ENCODE measurements at regions not wholly inside any gene's neighbourhood (a gene's known extent, or its start where the extent isn't known, plus 50 kb on each side); places are given as distances from the start of the nearest gene placed in this dataset.

GRCh38 chr4:114393295-114394038 lies 205.1 kb upstream of the UGT8 start:
- no peak for ATAC-seq
- TF ChIP-seq CTCF (IDR thresholded peaks at IDR 0.05) = no peak
- intact Hi-C loops (cut with DNase I, micrococcal nuclease) = no loop called here

GRCh38 chr4:114396808-114397207 lies 201.8 kb upstream of the UGT8 start:
- no peaks in the 10 kb centered on the region for H3K36me3 ChIP-seq (ENCODE audit: low read depth)
- intact Hi-C loops (cut with DNase I, micrococcal nuclease) = loop anchor here in 1 of 2 donors (5.0 kb wide), 1 partner anchor 260 kb away; no protein-coding TSS in a partner anchor
- no peak for TF ChIP-seq CTCF (IDR thresholded peaks at IDR 0.05)
- H3K4me3 ChIP-seq = no peak overlapping the region
- no peaks in the 10 kb centered on the region for H3K9me3 ChIP-seq
- no peak for DNase-seq
- ATAC-seq = peak; percentile 44
- peaks cover 4% of the 10 kb centered on the region for H3K4me1 ChIP-seq (ENCODE audit: low read depth)

More at GRCh38 chr4:114393295-114394038, 205.1 kb upstream of the UGT8 start:
- no peak overlapping the region for H3K4me3 ChIP-seq
- H3K9me3 ChIP-seq = no peaks in the 10 kb centered on the region
- DNase-seq = no peak
- H3K4me1 ChIP-seq (ENCODE audit: low read depth) = no peaks in the 10 kb centered on the region
- no peaks in the 10 kb centered on the region for H3K36me3 ChIP-seq (ENCODE audit: low read depth)

GRCh38 chr4:114398410-114398809 lies 200.2 kb upstream of the UGT8 start:
- no peak for TF ChIP-seq CTCF (IDR thresholded peaks at IDR 0.05)
- H3K4me1 ChIP-seq (ENCODE audit: low read depth) = peaks cover 10% of the 10 kb centered on the region
- no peaks in the 10 kb centered on the region for H3K36me3 ChIP-seq (ENCODE audit: low read depth)
- ATAC-seq (no peak), DNase-seq (no peak)
- no peak overlapping the region for H3K4me3 ChIP-seq
- H3K9me3 ChIP-seq = no peaks in the 10 kb centered on the region
- intact Hi-C loops (cut with DNase I, micrococcal nuclease) = loop anchor here in 1 of 2 donors (5.0 kb wide), 1 partner anchor 259 kb away; no protein-coding TSS in a partner anchor

GRCh38 chr4:114399105-114399504 lies 199.5 kb upstream of the UGT8 start:
- DNase-seq = peak in 1 of 3 donors; percentile 24
- H3K4me1 ChIP-seq (ENCODE audit: low read depth) = peaks cover 10% of the 10 kb centered on the region
- no peak for ATAC-seq
- H3K4me3 ChIP-seq = no peak overlapping the region
- no peak for TF ChIP-seq CTCF (IDR thresholded peaks at IDR 0.05)
- no peaks in the 10 kb centered on the region for H3K36me3 ChIP-seq (ENCODE audit: low read depth)
- H3K9me3 ChIP-seq = no peaks in the 10 kb centered on the region
- intact Hi-C loops (cut with DNase I, micrococcal nuclease) = loop anchor here in 1 of 2 donors (5.0 kb wide), 1 partner anchor 258 kb away; no protein-coding TSS in a partner anchor

GRCh38 chr4:114400531-114400930 lies 198.1 kb upstream of the UGT8 start:
- no peak for TF ChIP-seq CTCF (IDR thresholded peaks at IDR 0.05)
- intact Hi-C loops (cut with DNase I, micrococcal nuclease) = no loop called here
- Histone ChIP-seq H3K36me3 (ENCODE audit: low read depth) (no peaks in the 10 kb centered on the region), H3K4me1 (ENCODE audit: low read depth) (peaks cover 10% of the 10 kb centered on the region), H3K9me3 (no peaks in the 10 kb centered on the region), H3K4me3 (no peak overlapping the region)
- no peak for DNase-seq
- ATAC-seq = peak; percentile 78
